COLO829 (cell line): ENCODE measurements at regions not wholly inside any gene's neighbourhood (a gene's known extent, or its start where the extent isn't known, plus 50 kb on each side); places are given as distances from the start of the nearest gene placed in this dataset.
A peak's percentile ranks its signal among the peaks of the same experiment; 100 is the strongest.
"Not testable (repeated sequence)": the region's sequence is repeated elsewhere in the genome, so short reads cannot be mapped to it uniquely, and the experiment has no call there.

Source experiments
- DNase-seq: peaks from one replicate; pipeline ENCODE4 v3.0.0; 2012; ENCODE audit warnings: low spot score

GRCh38 chr15:38073178-38073946, 138.9 kb downstream of the TMCO5A start:
- no peak for DNase-seq

GRCh38 chr15:38074029-38074428, 139.6 kb downstream of the TMCO5A start:
- peak; percentile 38 for DNase-seq

GRCh38 chr15:38075466-38075865, 141.0 kb downstream of the TMCO5A start:
- no peak for DNase-seq

GRCh38 chr15:38076786-38077185, 142.3 kb downstream of the TMCO5A start:
- DNase-seq: no peak

GRCh38 chr15:38079236-38079635, 144.8 kb downstream of the TMCO5A start:
- DNase-seq: no peak

- DNase-seq: no peak
Measured at GRCh38 chr15:38080651-38081275, 146.3 kb downstream of the TMCO5A start.

- DNase-seq: no peak
Measured at GRCh38 chr15:38084289-38084688, 149.8 kb downstream of the TMCO5A start.

GRCh38 chr15:38085114-38085513, 150.7 kb downstream of the TMCO5A start:
- DNase-seq: no peak

GRCh38 chr15:38085931-38086568, 151.6 kb downstream of the TMCO5A start:
- DNase-seq: no peak

GRCh38 chr15:38086611-38087010, 152.2 kb downstream of the TMCO5A start:
- no peak for DNase-seq

- no peak for DNase-seq
Measured at GRCh38 chr15:38088971-38089370, 154.5 kb downstream of the TMCO5A start.

- no peak for DNase-seq
Measured at GRCh38 chr15:38090223-38090622, 155.8 kb downstream of the TMCO5A start.

- DNase-seq: no peak
Measured at GRCh38 chr15:38090678-38091077, 156.2 kb downstream of the TMCO5A start.

GRCh38 chr15:38091078-38091645, 156.7 kb downstream of the TMCO5A start:
- DNase-seq: no peak

GRCh38 chr15:38093931-38094330, 158.7 kb upstream of the SPRED1 start:
- no peak for DNase-seq

- no peak for DNase-seq
Measured at GRCh38 chr15:38102972-38103371, 149.7 kb upstream of the SPRED1 start.

GRCh38 chr15:38103564-38103963, 149.1 kb upstream of the SPRED1 start:
- no peak for DNase-seq

- no peak for DNase-seq
Measured at GRCh38 chr15:38111070-38111469, 141.6 kb upstream of the SPRED1 start.

- no peak for DNase-seq
Measured at GRCh38 chr15:38112406-38112805, 140.2 kb upstream of the SPRED1 start.

GRCh38 chr15:38115121-38115520, 137.5 kb upstream of the SPRED1 start:
- DNase-seq: no peak

- DNase-seq: no peak
Measured at GRCh38 chr15:38117781-38118180, 134.9 kb upstream of the SPRED1 start.

- not testable (repeated sequence) for DNase-seq
Measured at GRCh38 chr15:38119865-38120264, 132.8 kb upstream of the SPRED1 start.

GRCh38 chr15:38127306-38127771, 125.3 kb upstream of the SPRED1 start:
- no peak for DNase-seq
